ENCODE measurements at regions not wholly inside any gene's neighbourhood (a gene's known extent, or its start where the extent isn't known, plus 50 kb on each side); places are given as distances from the start of the nearest gene placed in this dataset.

GRCh38 chr6:5946701-5947100, 60.0 kb downstream of the NRN1 start:
- no peak for DNase-seq (ENCODE audit: low read depth in 2 of 3, low spot score in 2 of 3)

GRCh38 chr6:5946181-5946580, 60.5 kb downstream of the NRN1 start:
- no peak for DNase-seq (ENCODE audit: low read depth in 2 of 3, low spot score in 2 of 3)

GRCh38 chr6:5943591-5943990, 63.1 kb downstream of the NRN1 start:
- DNase-seq (ENCODE audit: low read depth in 2 of 3, low spot score in 2 of 3): no peak

GRCh38 chr6:5942591-5942990, 64.1 kb downstream of the NRN1 start:
- no peak for DNase-seq (ENCODE audit: low read depth in 2 of 3, low spot score in 2 of 3)

- no peak for DNase-seq (ENCODE audit: low read depth in 2 of 3, low spot score in 2 of 3)
Measured at GRCh38 chr6:5941188-5941587, 65.5 kb downstream of the NRN1 start.

GRCh38 chr6:5938934-5939333, 67.8 kb downstream of the NRN1 start:
- no peak for DNase-seq (ENCODE audit: low read depth in 2 of 3, low spot score in 2 of 3)

- DNase-seq (ENCODE audit: low read depth in 2 of 3, low spot score in 2 of 3): no peak
Measured at GRCh38 chr6:5937936-5938706, 68.6 kb downstream of the NRN1 start.

- DNase-seq (ENCODE audit: low read depth in 2 of 3, low spot score in 2 of 3): no peak
Measured at GRCh38 chr6:5937169-5937909, 69.4 kb downstream of the NRN1 start.

- DNase-seq (ENCODE audit: low read depth in 2 of 3, low spot score in 2 of 3): no peak
Measured at GRCh38 chr6:5936631-5937030, 70.1 kb downstream of the NRN1 start.

- no peak for DNase-seq (ENCODE audit: low read depth in 2 of 3, low spot score in 2 of 3)
Measured at GRCh38 chr6:5936140-5936539, 70.6 kb downstream of the NRN1 start.

GRCh38 chr6:5930968-5931367, 75.8 kb downstream of the NRN1 start:
- DNase-seq (ENCODE audit: low read depth in 2 of 3, low spot score in 2 of 3): no peak

- DNase-seq (ENCODE audit: low read depth in 2 of 3, low spot score in 2 of 3): no peak
Measured at GRCh38 chr6:5930143-5930770, 76.5 kb downstream of the NRN1 start.

- no peak for DNase-seq (ENCODE audit: low read depth in 2 of 3, low spot score in 2 of 3)
Measured at GRCh38 chr6:5923840-5924239, 82.9 kb downstream of the NRN1 start.

GRCh38 chr6:5922230-5922629, 84.5 kb downstream of the NRN1 start:
- no peak for DNase-seq (ENCODE audit: low read depth in 2 of 3, low spot score in 2 of 3)

- no peak for DNase-seq (ENCODE audit: low read depth in 2 of 3, low spot score in 2 of 3)
Measured at GRCh38 chr6:5909721-5910120, 97.0 kb downstream of the NRN1 start.

GRCh38 chr6:5906842-5907241, 99.9 kb downstream of the NRN1 start:
- DNase-seq (ENCODE audit: low read depth in 2 of 3, low spot score in 2 of 3): no peak

- no peak for DNase-seq (ENCODE audit: low read depth in 2 of 3, low spot score in 2 of 3)
Measured at GRCh38 chr6:5906340-5906670, 100.4 kb downstream of the NRN1 start.

- no peak for DNase-seq (ENCODE audit: low read depth in 2 of 3, low spot score in 2 of 3)
Measured at GRCh38 chr6:5905431-5906339, 101.0 kb downstream of the NRN1 start.

- DNase-seq (ENCODE audit: low read depth in 2 of 3, low spot score in 2 of 3): no peak
Measured at GRCh38 chr6:5904532-5904931, 102.2 kb downstream of the NRN1 start.

GRCh38 chr6:5899216-5900045, 107.3 kb downstream of the NRN1 start:
- DNase-seq (ENCODE audit: low read depth in 2 of 3, low spot score in 2 of 3): no peak

All from activated CD8-positive, alpha-beta memory T cell treated with anti-CD3 and anti-CD28 coated beads for 48 hours (primary cell).